GM12872 (cell line): ENCODE measurements at regions not wholly inside any gene's neighbourhood (a gene's known extent, or its start where the extent isn't known, plus 50 kb on each side); places are given as distances from the start of the nearest gene placed in this dataset.

Experiments used
- CTCF ChIP-seq: IDR thresholded peaks from 3 replicates; pipeline ENCODE4 v1.5.1; 2011; ENCODE audit warnings: low read depth, mild to moderate bottlenecking, low read length, moderate library complexity; ENCODE audit not compliant: insufficient read depth

DNA sequence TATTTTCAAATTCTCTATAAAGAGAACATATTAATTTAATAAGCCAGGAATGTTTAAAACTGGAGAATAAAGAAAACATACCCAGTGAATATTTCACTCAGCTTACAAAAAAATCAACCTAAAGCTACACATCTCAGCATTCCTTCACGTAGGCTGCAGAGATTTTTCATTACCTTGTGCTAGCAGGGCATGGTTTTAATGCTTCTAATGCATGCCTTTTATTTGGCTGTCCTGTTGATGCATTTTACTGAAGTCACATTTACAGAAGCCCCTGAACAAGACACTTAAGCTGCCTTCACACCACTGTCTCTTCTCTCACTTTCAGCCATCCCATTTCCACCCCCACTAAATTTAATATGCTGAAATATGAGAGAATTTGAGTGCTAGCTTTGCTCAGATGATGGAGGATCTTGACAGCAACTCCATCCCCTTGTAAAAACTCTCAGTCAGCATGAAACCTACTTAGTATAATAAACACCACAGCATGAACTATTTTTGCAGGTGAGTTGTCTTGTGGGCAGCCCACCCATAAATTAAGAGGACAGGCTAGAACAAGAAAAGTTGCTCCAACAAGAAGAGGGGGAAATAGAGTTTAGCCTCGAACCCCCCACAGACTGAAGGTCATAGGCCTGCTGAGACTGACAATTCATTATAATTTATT lies 159.4 kb downstream of the SIM1 start:
- TF ChIP-seq CTCF = no peak

DNA sequence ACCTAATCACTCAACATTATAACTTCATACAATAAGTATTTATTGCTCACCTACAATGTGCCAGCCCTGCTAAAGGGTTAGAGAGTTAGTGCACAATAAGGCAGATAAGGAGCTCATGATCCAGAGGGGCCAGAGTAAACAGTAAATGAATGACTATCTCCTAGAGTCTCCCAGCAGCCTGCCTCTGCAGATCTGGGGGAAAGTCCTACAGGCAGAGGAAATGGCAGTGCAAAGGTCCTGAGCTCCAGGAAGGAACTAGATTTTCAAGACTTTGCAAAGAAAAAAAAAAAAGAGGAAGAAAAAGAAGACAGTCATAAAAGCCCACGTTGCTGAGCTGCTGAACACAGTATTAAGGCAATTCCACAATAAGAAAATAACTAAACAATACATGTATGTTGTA lies 160.1 kb downstream of the SIM1 start:
- no peak for TF ChIP-seq CTCF

DNA sequence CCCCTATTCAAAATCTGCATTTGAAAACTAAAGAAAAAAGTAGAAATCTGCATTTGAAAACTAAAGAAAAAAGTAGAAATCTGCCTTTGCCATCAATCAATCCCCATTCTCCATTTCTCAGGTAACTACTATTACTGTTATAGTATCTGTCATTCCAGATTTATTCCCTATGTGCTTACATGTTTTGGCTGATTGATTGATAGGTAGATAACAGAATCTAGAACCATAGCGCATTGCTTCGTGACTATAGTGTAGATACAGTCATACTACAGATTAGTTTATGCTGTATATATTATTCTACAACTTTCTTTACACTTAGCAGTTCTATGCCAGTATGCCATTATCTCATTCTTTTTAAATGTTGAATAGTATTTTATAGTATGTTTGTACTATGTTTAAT lies 163.0 kb downstream of the SIM1 start:
- TF ChIP-seq CTCF = no peak

DNA sequence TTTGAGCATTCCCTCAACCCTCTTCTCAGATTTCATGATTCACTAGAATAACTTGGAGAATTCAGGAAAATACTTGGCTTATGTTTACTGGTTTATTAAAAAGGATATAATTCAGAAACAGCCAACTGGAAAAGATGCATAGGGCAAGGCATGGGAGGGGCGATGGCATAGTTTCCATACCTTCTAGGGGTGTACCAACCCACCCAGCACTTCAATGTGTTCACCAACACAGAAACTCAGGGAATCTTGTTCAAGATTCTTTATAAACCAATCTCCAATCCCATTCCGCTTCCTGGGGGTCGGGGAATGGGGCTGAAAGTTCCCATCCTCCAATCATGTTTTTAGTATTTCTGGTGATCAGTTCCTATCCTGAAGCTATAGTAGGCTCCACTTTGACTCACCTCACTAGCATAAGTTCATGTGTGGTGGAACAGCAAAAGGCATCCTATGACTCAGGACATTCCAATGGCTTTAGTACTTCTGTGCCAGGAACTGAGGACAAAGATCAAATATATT lies 164.4 kb downstream of the SIM1 start:
- no peak for TF ChIP-seq CTCF

- TF ChIP-seq CTCF = no peak
These were observed 167.7 kb downstream of the SIM1 start for GRCh38 chr6:100296810-100297544.

DNA sequence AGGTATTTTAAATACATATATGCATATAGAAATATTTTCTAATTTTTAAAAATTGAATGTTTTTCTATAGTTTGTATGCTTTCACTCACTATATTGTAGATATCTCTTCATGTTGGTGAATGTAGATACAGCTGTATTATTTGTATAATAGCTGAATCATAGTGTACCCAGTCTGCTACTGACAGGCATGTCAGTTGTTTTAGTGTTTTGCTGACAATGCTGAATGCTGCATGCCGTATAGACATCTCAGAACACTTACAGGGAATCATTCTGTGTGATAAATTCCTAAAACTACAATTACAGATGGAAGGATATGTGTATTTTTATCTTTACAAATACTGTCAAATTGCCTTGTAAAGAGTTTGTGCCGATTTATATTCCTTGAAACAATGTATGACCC lies 175.4 kb downstream of the SIM1 start:
- TF ChIP-seq CTCF = no peak

GRCh38 chr6:100288311-100288710 lies 176.4 kb downstream of the SIM1 start:
- TF ChIP-seq CTCF = no peak
